KMS-11 (cell line): ENCODE measurements at regions not wholly inside any gene's neighbourhood (a gene's known extent, or its start where the extent isn't known, plus 50 kb on each side); places are given as distances from the start of the nearest gene placed in this dataset.

Source experiments
- H2AFZ ChIP-seq: fragments of 200-600 bp; sonication (generic); 2 replicates; pipeline ENCODE4 v1.6.1; 2016; ENCODE audit warnings: antibody characterized with exemption, mixed run types, low read depth
- H3K27ac ChIP-seq: fragments of 200-600 bp; sonication (generic); 2 replicates; pipeline ENCODE4 v1.6.1; 2016; ENCODE audit warnings: mild to moderate bottlenecking, mixed run types
- H3K27me3 ChIP-seq: fragments of 200-600 bp; sonication (generic); 2 replicates; pipeline ENCODE4 v1.6.1; 2017; ENCODE audit warnings: mild to moderate bottlenecking, low read depth, mixed run types, moderate library complexity; ENCODE audit not compliant: insufficient read depth
- H3K36me3 ChIP-seq: fragments of 200-600 bp; sonication (generic); 2 replicates; pipeline ENCODE4 v1.6.1; 2017; ENCODE audit warnings: mild to moderate bottlenecking, mixed run types; ENCODE audit not compliant: insufficient read depth
- H3K4me1 ChIP-seq: fragments of 200-600 bp; sonication (generic); 2 replicates; pipeline ENCODE4 v1.6.1; 2016; ENCODE audit warnings: mild to moderate bottlenecking, low read depth, mixed run types; ENCODE audit not compliant: poor library complexity, severe bottlenecking
- H3K4me2 ChIP-seq: fragments of 200-600 bp; sonication (generic); 2 replicates; pipeline ENCODE4 v1.7.0; 2016; ENCODE audit warnings: mild to moderate bottlenecking, mixed run types
- H3K4me3 ChIP-seq: fragments of 200-600 bp; sonication (generic); IDR thresholded peaks from 2 replicates; pipeline ENCODE4 v1.6.1; 2017; ENCODE audit warnings: low read depth, low read length, mixed read lengths; ENCODE audit not compliant: insufficient read depth
- H3K79me2 ChIP-seq: fragments of 200-600 bp; sonication (generic); 2 replicates; pipeline ENCODE4 v1.6.1; 2016; ENCODE audit warnings: low read depth, mixed run types; ENCODE audit not compliant: insufficient read depth
- H3K9ac ChIP-seq: fragments of 200-600 bp; sonication (generic); 2 replicates; pipeline ENCODE4 v1.6.1; 2016; ENCODE audit warnings: mild to moderate bottlenecking, mixed run types
- H4K20me1 ChIP-seq: fragments of 200-600 bp; sonication (generic); 2 replicates; pipeline ENCODE4 v1.6.1; 2016; ENCODE audit warnings: mild to moderate bottlenecking, mixed run types; ENCODE audit not compliant: insufficient read depth
- TF ChIP-seq, protein P1 (sequence below): fragments of 200-600 bp; sonication (generic); conservative IDR thresholded peaks from 2 replicates; pipeline ENCODE4 v1.6.1; 2017; ENCODE audit warnings: low read depth, mild to moderate bottlenecking, antibody characterized with exemption, low read length, moderate library complexity, mixed read lengths

DNA sequence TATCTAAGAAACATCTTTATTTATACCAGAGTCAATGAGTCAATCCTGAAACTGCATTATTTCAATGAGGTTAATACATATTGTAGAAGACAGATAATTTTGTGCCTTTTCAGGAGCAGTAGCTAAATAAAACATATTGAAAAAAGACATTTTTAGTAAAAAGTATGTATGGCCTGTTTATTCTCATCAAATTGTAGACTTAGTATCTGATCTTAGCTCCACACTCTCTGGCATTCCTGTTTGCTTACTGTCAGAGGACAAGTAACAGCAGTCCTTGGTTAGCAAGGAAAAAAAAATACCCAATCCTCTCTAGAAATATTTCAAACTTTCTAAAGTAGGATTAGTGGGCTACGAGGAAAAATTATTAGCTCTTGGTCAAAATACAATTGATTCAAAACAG lies 50.5 kb upstream of the GUCY1A1 start:
- Histone ChIP-seq H3K79me2 (no peaks in the 10 kb centered on the region), H3K4me3 (no peak overlapping the region), H3K27me3 (no peaks in the 10 kb centered on the region), H2AFZ (no peak overlapping the region), H3K4me1 (peaks cover 4% of the 10 kb centered on the region), H3K4me2 (no peak overlapping the region), H3K9ac (no peak overlapping the region), H3K27ac (no peak overlapping the region), H3K36me3 (no peaks in the 10 kb centered on the region), H4K20me1 (no peaks in the 10 kb centered on the region)
- TF ChIP-seq, protein P1, sequence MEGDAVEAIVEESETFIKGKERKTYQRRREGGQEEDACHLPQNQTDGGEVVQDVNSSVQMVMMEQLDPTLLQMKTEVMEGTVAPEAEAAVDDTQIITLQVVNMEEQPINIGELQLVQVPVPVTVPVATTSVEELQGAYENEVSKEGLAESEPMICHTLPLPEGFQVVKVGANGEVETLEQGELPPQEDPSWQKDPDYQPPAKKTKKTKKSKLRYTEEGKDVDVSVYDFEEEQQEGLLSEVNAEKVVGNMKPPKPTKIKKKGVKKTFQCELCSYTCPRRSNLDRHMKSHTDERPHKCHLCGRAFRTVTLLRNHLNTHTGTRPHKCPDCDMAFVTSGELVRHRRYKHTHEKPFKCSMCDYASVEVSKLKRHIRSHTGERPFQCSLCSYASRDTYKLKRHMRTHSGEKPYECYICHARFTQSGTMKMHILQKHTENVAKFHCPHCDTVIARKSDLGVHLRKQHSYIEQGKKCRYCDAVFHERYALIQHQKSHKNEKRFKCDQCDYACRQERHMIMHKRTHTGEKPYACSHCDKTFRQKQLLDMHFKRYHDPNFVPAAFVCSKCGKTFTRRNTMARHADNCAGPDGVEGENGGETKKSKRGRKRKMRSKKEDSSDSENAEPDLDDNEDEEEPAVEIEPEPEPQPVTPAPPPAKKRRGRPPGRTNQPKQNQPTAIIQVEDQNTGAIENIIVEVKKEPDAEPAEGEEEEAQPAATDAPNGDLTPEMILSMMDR, result no peak

DNA sequence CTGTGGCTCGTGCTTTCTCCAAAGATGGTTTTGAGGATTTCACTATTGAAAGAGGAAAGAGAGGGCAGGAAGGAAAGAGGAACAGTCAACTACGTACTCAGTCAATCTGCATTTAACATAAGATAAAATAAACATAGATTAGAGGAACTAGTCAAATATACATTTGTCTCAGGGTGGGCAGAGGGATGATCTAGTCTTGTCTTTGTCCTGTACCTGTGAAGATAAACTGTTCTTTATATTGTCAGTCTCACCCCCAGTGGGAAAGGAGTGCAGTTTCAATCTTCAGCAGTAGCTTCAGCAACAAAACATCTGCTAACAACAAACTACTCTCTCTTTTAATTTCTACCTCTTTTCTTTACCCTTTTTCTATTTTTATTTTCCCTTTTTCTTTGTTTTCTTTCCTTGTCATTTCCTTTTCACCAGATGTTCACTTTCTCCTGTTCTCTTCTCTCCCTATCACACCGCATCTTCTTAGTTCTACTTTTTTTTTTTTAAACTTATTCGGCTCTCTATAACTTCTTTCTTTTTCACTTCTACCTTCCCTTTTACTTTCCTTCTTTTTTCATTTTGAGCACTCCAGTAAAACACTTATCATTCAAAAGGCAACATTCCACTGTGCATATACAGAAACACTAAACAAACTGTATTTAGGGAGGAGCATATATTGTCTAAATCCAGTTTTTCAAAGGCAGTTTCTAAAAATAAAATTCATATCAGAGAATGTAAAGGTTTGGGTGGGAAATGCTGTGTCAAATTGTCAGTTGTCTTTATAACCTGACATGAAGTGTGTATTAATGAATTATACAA lies 51.4 kb upstream of the GUCY1A1 start:
- no peaks in the 10 kb centered on the region for H4K20me1 ChIP-seq
- H3K36me3 ChIP-seq, result no peaks in the 10 kb centered on the region
- H3K27ac ChIP-seq, result no peak overlapping the region
- TF ChIP-seq, protein P1, result no peak
- no peak overlapping the region for H3K9ac ChIP-seq
- no peak overlapping the region for H3K4me2 ChIP-seq
- no peak overlapping the region for H3K4me3 ChIP-seq
- H3K4me1 ChIP-seq, result peaks cover 4% of the 10 kb centered on the region
- H3K79me2 ChIP-seq, result no peaks in the 10 kb centered on the region
- no peak overlapping the region for H2AFZ ChIP-seq
- no peaks in the 10 kb centered on the region for H3K27me3 ChIP-seq

DNA sequence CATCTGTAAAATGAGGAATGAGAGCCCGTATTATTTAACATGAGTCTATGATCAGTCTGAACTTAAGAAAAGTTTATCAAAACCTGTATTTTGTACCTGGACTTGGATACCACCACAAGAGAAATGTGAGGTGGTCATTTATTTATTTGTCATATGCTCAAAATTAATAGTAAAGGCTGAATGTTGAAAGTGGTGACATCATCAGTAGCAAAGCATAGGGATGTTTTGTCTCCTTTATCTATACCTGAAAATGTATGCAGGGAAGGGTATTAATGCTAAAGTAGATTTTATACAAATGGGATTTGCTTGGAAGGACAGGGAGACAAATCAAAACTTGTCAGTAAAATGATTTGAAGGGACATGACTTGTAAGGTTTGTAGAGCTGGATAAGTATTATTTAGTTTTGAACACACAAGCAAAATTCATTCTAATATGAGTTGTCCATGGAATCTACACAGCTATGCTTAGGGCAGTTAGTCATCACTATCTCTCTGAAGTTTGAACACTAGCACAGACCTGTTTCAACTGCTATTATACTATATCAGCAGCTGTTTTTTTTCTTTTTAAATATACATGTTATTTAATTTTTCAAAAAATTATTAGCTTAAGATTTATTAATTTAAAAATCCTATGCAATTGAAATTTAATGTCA lies 52.4 kb upstream of the GUCY1A1 start:
- Histone ChIP-seq H2AFZ (no peak overlapping the region), H3K4me3 (no peak overlapping the region), H3K36me3 (no peaks in the 10 kb centered on the region), H3K27ac (no peak overlapping the region), H3K27me3 (no peaks in the 10 kb centered on the region), H3K4me1 (peaks cover 4% of the 10 kb centered on the region), H3K4me2 (no peak overlapping the region), H4K20me1 (no peaks in the 10 kb centered on the region), H3K9ac (no peak overlapping the region), H3K79me2 (no peaks in the 10 kb centered on the region)
- TF ChIP-seq, protein P1, result no peak

DNA sequence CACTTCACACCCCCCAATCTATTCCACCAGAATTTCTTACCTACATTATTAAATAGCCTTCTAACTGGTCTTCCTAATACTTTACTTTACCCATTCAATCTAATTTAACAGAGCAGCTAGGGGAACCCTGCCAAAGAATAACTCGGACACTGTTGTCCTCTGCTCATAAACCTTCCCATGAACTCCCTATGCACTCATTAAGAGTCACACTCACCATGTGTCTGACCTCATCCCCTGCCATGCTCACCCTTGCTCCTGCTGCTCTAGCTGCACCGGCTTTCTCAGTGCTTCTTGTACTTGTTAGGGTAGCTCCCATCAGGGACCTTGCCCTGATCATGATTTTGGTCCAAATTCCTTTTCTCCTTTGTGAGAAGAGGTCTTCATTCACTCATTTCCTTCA lies 54.6 kb upstream of the GUCY1A1 start:
- Histone ChIP-seq H2AFZ (no peak overlapping the region), H4K20me1 (no peaks in the 10 kb centered on the region), H3K27ac (no peak overlapping the region), H3K4me3 (no peak overlapping the region), H3K79me2 (no peaks in the 10 kb centered on the region), H3K4me1 (peaks cover 10% of the 10 kb centered on the region), H3K36me3 (no peaks in the 10 kb centered on the region), H3K4me2 (no peak overlapping the region), H3K9ac (no peak overlapping the region), H3K27me3 (no peaks in the 10 kb centered on the region)
- TF ChIP-seq, protein P1, result no peak
